VCaP (cell line): ENCODE measurements at regions not wholly inside any gene's neighbourhood (a gene's known extent, or its start where the extent isn't known, plus 50 kb on each side); places are given as distances from the start of the nearest gene placed in this dataset.

Experiments used
- H3K27ac ChIP-seq: fragments of 450-650 bp; 2 replicates; pipeline ENCODE4 v1.5.1; 2017
- TF ChIP-seq, protein P1 (sequence below): fragments of 450-650 bp; conservative IDR thresholded peaks from 2 replicates; pipeline ENCODE4 v1.5.1; 2017; ENCODE audit warnings: mild to moderate bottlenecking, moderate library complexity

DNA sequence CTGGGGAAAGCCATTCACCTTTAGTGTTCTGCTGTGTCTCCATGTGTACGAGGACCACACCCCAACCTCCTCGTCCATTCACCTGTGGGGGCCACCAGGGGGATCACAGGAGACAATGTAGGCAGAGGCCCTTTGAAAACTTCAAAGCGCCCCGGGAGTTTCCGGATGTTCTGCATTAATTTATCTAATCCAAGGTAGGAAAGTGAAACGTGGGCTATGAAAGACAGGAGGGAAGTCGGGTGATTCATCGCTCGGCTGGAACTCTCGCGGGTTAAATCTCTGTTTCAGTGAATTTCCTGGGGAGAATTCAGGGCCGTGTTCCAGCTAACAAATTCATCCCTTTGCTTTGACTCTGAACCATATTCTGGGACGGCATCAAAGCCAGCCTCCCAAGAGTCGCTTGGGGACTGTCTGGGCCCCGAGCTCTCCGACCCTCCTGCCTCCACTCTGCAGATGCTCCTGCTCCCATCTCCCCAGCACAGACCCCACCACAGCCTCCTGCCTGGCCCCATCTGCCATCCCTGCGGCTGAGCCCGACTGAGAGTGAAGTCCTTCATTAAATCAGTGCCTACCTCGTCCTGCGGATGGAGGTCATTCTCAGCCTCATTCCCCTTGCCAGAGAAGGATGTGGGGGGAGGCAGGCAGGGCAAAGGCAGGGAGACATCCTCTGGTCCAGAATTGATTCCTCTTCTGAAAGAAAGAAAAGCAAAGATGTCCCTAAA lies 114.1 kb upstream of the CARD11 start:
- TF ChIP-seq, protein P1, sequence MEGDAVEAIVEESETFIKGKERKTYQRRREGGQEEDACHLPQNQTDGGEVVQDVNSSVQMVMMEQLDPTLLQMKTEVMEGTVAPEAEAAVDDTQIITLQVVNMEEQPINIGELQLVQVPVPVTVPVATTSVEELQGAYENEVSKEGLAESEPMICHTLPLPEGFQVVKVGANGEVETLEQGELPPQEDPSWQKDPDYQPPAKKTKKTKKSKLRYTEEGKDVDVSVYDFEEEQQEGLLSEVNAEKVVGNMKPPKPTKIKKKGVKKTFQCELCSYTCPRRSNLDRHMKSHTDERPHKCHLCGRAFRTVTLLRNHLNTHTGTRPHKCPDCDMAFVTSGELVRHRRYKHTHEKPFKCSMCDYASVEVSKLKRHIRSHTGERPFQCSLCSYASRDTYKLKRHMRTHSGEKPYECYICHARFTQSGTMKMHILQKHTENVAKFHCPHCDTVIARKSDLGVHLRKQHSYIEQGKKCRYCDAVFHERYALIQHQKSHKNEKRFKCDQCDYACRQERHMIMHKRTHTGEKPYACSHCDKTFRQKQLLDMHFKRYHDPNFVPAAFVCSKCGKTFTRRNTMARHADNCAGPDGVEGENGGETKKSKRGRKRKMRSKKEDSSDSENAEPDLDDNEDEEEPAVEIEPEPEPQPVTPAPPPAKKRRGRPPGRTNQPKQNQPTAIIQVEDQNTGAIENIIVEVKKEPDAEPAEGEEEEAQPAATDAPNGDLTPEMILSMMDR: no peak
- no peak overlapping the region for H3K27ac ChIP-seq

DNA sequence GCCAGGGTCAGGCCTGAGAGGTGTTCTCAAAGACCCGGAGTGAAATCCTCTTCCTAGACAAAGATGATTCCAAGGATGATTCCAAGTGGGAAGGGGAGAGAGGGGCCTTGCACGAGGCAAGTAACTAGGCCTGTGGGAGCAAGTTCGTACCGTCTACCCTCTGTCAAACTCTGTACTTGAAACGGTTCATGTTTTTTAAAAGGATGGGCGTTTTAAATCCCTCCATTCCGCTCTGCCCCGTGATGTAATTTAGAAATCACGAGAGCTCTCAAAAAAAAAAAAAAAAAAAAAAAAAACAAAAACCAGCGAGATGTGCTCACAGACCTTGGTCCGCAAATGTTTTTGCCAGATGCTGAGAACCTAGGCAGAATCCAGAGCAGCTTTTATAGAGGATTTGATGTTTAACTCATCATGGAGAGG lies 114.7 kb upstream of the CARD11 start:
- TF ChIP-seq, protein P1: no peak
- no peak overlapping the region for H3K27ac ChIP-seq

DNA sequence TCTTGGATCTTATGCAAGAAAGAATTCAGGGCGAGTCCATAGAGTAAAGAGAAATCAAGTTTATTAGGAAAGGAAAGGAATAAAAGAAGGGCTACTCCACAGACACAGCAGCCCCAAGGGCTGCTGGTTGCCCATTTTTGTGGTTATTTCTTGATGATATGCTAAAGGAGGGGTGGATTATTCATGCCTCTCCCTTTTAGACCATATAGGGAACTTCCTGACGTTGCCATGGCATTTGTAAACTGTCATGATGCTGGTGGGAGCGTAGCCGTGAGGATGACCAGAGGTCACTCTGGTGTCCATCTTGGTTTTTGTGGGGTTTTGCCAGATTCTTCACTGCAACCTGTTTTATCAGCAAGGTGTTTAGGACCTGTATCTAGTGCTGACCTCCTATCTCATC lies 115.4 kb upstream of the CARD11 start:
- TF ChIP-seq, protein P1: no peak
- H3K27ac ChIP-seq: peak overlapping the region; percentile 11; the same call in 1 of the 2 replicates

DNA sequence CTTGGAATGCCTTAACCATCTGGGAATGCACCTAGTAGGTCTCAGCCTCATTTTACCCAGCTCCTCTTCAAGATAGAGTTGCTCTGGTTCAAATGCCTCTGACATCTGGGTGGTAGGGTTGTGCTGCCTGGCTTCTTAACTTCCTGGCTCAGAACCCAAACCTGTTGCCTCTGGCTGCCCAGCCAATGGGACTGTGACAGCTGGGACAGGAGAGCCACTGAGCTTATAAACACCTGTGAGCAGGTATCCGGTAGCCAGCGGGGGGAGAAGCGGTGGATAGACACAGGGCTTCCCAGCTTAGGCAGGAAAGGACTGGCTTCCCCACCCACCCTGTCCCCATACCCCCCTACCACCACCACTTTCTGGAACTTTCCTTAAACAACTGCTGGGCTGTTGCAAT lies 115.8 kb upstream of the CARD11 start:
- TF ChIP-seq, protein P1: no peak
- H3K27ac ChIP-seq: peak overlapping the region; percentile 11; the same call in 1 of the 2 replicates

DNA sequence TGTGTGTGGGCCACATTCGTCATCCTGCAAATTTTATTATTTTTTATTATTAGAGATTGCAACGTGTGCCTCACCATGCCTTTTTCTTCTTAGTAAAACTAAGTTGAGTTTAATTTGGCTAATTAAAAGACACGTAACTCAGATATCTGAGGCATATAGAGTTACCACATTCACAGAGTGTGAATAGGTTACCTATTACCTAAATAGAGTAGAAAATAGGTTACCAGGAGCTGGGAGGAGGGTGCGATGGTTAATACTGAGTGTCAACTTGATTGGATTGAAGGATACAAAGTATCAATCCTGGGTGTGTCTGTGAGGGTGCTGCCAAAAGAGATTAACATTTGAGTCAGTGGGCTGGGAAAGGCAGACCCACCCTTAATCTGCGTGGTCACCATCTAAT lies 116.3 kb upstream of the CARD11 start:
- peak overlapping the region; percentile 11; the same call in 1 of the 2 replicates for H3K27ac ChIP-seq

DNA sequence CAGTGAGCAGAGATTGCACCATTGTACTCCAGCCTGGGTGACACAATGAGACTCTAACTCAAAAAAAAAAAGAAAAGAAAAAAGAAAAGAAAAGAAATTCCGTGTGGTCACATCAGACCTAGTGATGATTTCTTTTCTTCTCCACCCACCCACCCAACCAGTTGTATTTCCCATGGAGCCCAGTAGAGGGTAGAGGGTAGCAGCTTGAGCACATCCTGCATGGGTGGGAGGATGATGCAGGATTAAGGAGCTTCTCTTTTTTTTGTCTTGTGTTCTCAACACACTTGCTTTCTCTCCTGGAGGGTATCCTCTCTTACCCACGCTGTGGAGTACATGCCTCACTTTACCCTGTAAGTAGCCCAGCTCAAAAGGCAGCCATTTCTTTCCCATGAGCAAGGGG lies 118.6 kb upstream of the CARD11 start:
- TF ChIP-seq, protein P1: no peak; the same call in 1 of the 2 replicates
- no peak overlapping the region for H3K27ac ChIP-seq

DNA sequence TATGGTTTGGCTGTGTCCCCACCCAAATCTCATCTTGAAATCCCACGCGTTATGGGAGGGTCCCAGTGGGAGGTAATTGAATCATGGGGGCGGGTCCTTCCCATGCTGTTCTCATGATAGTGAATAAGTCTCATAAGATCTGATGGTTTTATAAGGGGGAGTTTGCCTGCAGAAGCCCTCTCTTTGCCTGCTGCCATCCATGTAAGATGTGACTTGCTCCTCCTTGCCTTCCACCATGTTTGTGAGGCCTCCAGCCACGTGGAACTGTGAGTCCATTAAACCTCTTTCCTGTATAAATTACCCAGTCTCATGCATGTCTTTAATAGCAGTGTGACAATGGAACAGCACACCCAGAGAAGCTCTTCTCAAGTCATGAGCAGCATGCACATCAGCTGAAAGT lies 119.1 kb upstream of the CARD11 start:
- H3K27ac ChIP-seq: peak overlapping the region; percentile 76; the same call in 1 of the 2 replicates

DNA sequence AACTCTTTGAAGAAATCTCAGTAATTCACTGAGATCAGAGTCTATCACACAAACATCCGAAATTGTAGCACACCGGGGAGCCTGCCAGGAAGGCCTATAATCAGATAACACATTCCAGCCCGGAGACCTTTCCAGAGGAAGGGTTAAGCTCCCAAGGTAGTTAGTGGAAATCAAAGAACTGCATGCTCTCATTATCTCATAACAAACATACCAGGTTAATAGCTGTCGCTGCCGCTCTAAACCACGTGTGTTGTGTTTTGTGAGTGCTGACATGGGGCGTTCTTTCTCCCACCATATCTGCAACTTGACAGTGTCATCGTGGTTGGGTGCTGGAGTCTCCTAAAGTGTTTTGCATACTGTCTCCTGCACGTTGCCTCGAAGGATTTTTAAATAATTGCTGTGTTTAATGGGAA lies 120.7 kb upstream of the CARD11 start:
- H3K27ac ChIP-seq: peak overlapping the region; percentile 76
- TF ChIP-seq, protein P1: no peak
